ENCODE measurements at regions not wholly inside any gene's neighbourhood (a gene's known extent, or its start where the extent isn't known, plus 50 kb on each side); places are given as distances from the start of the nearest gene placed in this dataset.

- Mint-ChIP-seq H3K27ac (no peak overlapping the region), H3K27me3 (no peaks in the 10 kb centered on the region), H3K36me3 (ENCODE audit: low read depth) (no peaks in the 10 kb centered on the region), H3K4me1 (no peaks in the 10 kb centered on the region), H3K9me3 (no peaks in the 10 kb centered on the region), H3K4me3 (no peak overlapping the region)
- ATAC-seq (replicated peaks) = no peak
Measured at GRCh38 chr10:71157435-71157834, 54.9 kb upstream of the UNC5B start.

- Mint-ChIP-seq H3K9me3 (no peaks in the 10 kb centered on the region), H3K4me3 (no peak overlapping the region), H3K27me3 (no peaks in the 10 kb centered on the region), H3K36me3 (ENCODE audit: low read depth) (no peaks in the 10 kb centered on the region), H3K4me1 (no peaks in the 10 kb centered on the region), H3K27ac (no peak overlapping the region)
- ATAC-seq (replicated peaks) = no peak
Measured at GRCh38 chr10:71158251-71158650, 54.1 kb upstream of the UNC5B start.

DNA sequence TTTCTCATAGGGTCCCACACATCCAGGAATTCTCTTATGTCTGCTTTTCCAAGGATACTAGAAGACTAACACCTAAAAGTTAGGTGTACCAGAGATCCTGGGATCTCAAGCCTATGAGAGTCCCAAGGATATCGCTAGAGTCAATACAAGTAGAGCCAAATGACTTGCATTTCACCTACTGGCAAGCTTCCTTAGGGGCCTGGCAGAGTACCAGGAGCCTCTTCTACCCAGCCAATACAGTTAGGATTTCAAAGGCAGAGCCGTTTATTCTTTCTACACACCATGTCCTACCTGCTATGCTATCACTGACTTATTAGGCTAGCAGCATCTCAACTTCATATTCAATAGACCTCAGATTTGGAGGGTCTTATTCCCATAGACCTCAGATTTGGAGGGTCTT, 53.5 kb upstream of the UNC5B start:
- peaks cover under 1% of the 10 kb centered on the region for H3K27me3 Mint-ChIP-seq
- no peaks in the 10 kb centered on the region for H3K36me3 Mint-ChIP-seq (ENCODE audit: low read depth)
- no peak overlapping the region for H3K27ac Mint-ChIP-seq
- no peak for ATAC-seq (replicated peaks)
- no peak overlapping the region for H3K4me3 Mint-ChIP-seq
- no peaks in the 10 kb centered on the region for H3K4me1 Mint-ChIP-seq
- H3K9me3 Mint-ChIP-seq = no peaks in the 10 kb centered on the region

DNA sequence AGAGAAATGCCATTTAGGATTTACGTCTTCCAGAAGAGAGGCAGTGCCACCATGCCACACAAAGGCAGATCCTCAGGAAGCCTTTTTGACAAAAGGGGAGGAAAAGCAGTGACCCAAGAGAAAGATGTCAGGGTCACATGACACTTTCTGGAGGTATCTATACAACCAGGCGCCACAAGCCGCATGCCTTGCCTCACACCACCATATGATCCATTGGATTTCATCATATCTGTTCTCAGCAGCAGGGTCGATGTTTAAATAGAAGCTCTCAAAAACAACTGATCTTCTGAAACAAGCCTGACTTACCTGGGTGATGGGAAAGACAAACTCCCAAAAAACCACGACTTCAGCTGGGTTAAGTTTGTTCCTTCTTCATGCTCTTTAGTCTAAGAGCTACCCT, 52.5 kb upstream of the UNC5B start:
- Mint-ChIP-seq H3K27me3 (peaks cover 5% of the 10 kb centered on the region), H3K9me3 (no peaks in the 10 kb centered on the region), H3K4me3 (no peak overlapping the region), H3K4me1 (no peaks in the 10 kb centered on the region), H3K27ac (no peak overlapping the region), H3K36me3 (ENCODE audit: low read depth) (no peaks in the 10 kb centered on the region)
- no peak for ATAC-seq (replicated peaks)

DNA sequence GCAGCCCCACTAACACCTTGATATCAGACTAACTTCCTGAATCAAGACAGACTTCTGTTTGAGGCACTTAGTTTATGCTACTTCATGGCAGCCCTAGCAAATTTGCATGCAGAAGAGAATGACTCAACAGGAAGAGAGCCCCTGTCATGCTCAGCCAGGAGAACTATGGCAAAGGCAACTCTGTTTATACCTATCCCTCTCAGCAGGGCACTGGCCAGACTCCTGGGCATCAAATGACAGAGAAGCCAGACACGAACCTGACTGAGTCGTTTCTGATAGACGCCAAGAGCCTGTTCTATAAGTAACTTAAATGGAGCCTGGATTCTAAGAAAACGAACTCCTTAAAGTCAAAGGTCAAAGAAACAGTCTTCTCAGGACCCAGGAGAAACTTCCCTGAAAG, 50.9 kb upstream of the UNC5B start:
- no peak overlapping the region for H3K27ac Mint-ChIP-seq
- H3K36me3 Mint-ChIP-seq (ENCODE audit: low read depth) = no peaks in the 10 kb centered on the region
- no peak overlapping the region for H3K4me3 Mint-ChIP-seq
- H3K9me3 Mint-ChIP-seq = no peaks in the 10 kb centered on the region
- peak; percentile 42 for ATAC-seq (replicated peaks)
- H3K27me3 Mint-ChIP-seq = peaks cover 9% of the 10 kb centered on the region
- no peaks in the 10 kb centered on the region for H3K4me1 Mint-ChIP-seq
